ENCODE measurements at regions not wholly inside any gene's neighbourhood (a gene's known extent, or its start where the extent isn't known, plus 50 kb on each side); places are given as distances from the start of the nearest gene placed in this dataset.

- no peak overlapping the region; the same call in 1 of the 2 replicates for H4K8ac ChIP-seq (ENCODE audit: extremely low read depth, insufficient read depth, low read length)
- peak overlapping the region; percentile 87 for H2AFZ ChIP-seq (ENCODE audit: low read length)
- H3K4me2 ChIP-seq (ENCODE audit: insufficient read depth in 1 of 2, low read depth in 2 of 2, low read length in 2 of 2): no peak overlapping the region
- H2AK5ac ChIP-seq (ENCODE audit: low read depth, low read length): no peak overlapping the region
- H4K5ac ChIP-seq (ENCODE audit: insufficient read length, low read depth, low read length): no peak overlapping the region
- DNase-seq (ENCODE audit: low read depth in 1 of 2, low spot score in 2 of 2) (no peak), FAIRE-seq (no peak)
- H3K56ac ChIP-seq (replicated peaks; ENCODE audit: insufficient read length, low read depth, low read length): no peak overlapping the region
- ChIA-PET POLR2A (ENCODE audit: partially characterized antibody) (no interaction called here), CTCF (ENCODE audit: partially characterized antibody) (interaction anchor here (1.1 kb wide), 1 partner anchor 8 kb away, joined by 3 read pairs; no protein-coding TSS in a partner anchor)
- no peak overlapping the region for H3K27ac ChIP-seq (ENCODE audit: low read depth, low read length)
- H2BK5ac ChIP-seq (ENCODE audit: low read depth, low read length): peak overlapping the region; percentile 47; the same call in 1 of the 2 replicates
- H4K91ac ChIP-seq (replicated peaks; ENCODE audit: insufficient read length, low read length): no peak overlapping the region
- H3K4ac ChIP-seq (replicated peaks; ENCODE audit: insufficient read length, low read depth, low read length): no peak overlapping the region
- H3K4me1 ChIP-seq (replicated peaks in 1 of 4; ENCODE audit: control insufficient read depth in 3 of 4, insufficient read depth in 4 of 4, low read length in 3 of 4): peaks cover 0 to 5% (median 0%) of the 10 kb centered on the region in 4 experiments; a peak in 1 of 7 replicates
- no peak overlapping the region for H2BK20ac ChIP-seq (ENCODE audit: low read length)
- no peaks in the 10 kb centered on the region for H4K20me1 ChIP-seq (replicated peaks in 1 of 2; ENCODE audit: control insufficient read depth in 1 of 2, insufficient read depth in 2 of 2, low read length in 2 of 2)
- H3K27me3 ChIP-seq (replicated peaks in 1 of 4; ENCODE audit: control insufficient read depth in 3 of 4, extremely low read depth in 1 of 4, insufficient read depth in 3 of 4, low read length in 3 of 4): no peaks in the 10 kb centered on the region
- no peak overlapping the region for H3K14ac ChIP-seq (ENCODE audit: insufficient read length)
- no peak overlapping the region for H2BK120ac ChIP-seq (replicated peaks; ENCODE audit: low read depth, low read length)
- H3K9ac ChIP-seq (replicated peaks in 1 of 4; ENCODE audit: extremely low read depth in 1 of 4, low read depth in 3 of 4, low read length in 3 of 4): no peak overlapping the region
- H3K79me2 ChIP-seq (ENCODE audit: control insufficient read depth in 1 of 2, insufficient read depth in 2 of 2, low read length in 2 of 2): no peaks in the 10 kb centered on the region
- WGBS, 2 experiments (ENCODE audit: extremely low coverage in 1 of 2, insufficient coverage in 1 of 2, insufficient read length in 1 of 2, insufficient replicate concordance in 2 of 2, low coverage in 1 of 2, low lambda C conversion rate in 2 of 2, missing lambda C conversion rate in 1 of 2): 97% methylated on average over 3 of the region's 3 CpGs; no CpG with 5 or more reads in 1 of the 2 experiments
- H3K36me3 ChIP-seq (ENCODE audit: control insufficient read depth in 2 of 4, insufficient read depth in 4 of 4, low read length in 3 of 4): no peaks in the 10 kb centered on the region
- no peaks in the 10 kb centered on the region for H3K79me1 ChIP-seq (ENCODE audit: low read depth, low read length)
- peak overlapping the region; percentile 16; the same call in 1 of the 2 replicates for H3K18ac ChIP-seq (ENCODE audit: extremely low read depth, low read length)
- no peak overlapping the region for H3K4me3 ChIP-seq (ENCODE audit: extremely low read depth in 1 of 4, insufficient read depth in 2 of 4, low read depth in 3 of 4, low read length in 4 of 4)
- no peak overlapping the region for H3K23ac ChIP-seq (ENCODE audit: insufficient read length)
- H3K23me2 ChIP-seq (ENCODE audit: low read depth, low read length): no peaks in the 10 kb centered on the region
- H2BK12ac ChIP-seq (ENCODE audit: low read depth, low read length): 0 out of 2 replicates have a peak overlapping the region, but pooled peaks have one; percentile 17
- no peaks in the 10 kb centered on the region for H3K9me3 ChIP-seq (ENCODE audit: insufficient read depth in 2 of 2, low read depth in 1 of 2, low read length in 1 of 2)
- H2BK15ac ChIP-seq (ENCODE audit: low read length): no peak overlapping the region
- TF ChIP-seq JUND (IDR thresholded peaks at IDR 0.05; ENCODE audit: low read length): no peak
- no peak for TF ChIP-seq KDM4A (IDR thresholded peaks at IDR 0.05; ENCODE audit: low read depth, low read length, severe bottlenecking)
- no peak for TF ChIP-seq KDM1A (IDR thresholded peaks at IDR 0.05; ENCODE audit: borderline replicate concordance, low read length)
- TF ChIP-seq JUN (IDR thresholded peaks at IDR 0.05; ENCODE audit: low read depth, low read length): no peak
- TF ChIP-seq EGR1 (IDR thresholded peaks at IDR 0.05; ENCODE audit: borderline replicate concordance, low read depth, low read length): no peak
- no peak for TF ChIP-seq TCF12 (IDR thresholded peaks at IDR 0.05; ENCODE audit: low read depth, low read length)
- TF ChIP-seq ZNF274 (IDR thresholded peaks at IDR 0.05; ENCODE audit: borderline replicate concordance, extremely low read depth, low read length): no peak
- TF ChIP-seq RFX5 (IDR thresholded peaks at IDR 0.05; ENCODE audit: borderline replicate concordance, low read depth, low read length): no peak
- TF ChIP-seq CREB1 (IDR thresholded peaks at IDR 0.05): no peak
- TF ChIP-seq ATF3 (IDR thresholded peaks at IDR 0.05; ENCODE audit: insufficient read depth, low read depth, low read length): no peak
- no peak for TF ChIP-seq TEAD4 (IDR thresholded peaks at IDR 0.05; ENCODE audit: low read depth, low read length)
- TF ChIP-seq ASH2L (IDR thresholded peaks at IDR 0.05; ENCODE audit: low read length): no peak
- no peak for TF ChIP-seq RBBP5 (IDR thresholded peaks at IDR 0.05; ENCODE audit: borderline replicate concordance, low read depth, low read length)
- TF ChIP-seq MAX (IDR thresholded peaks at IDR 0.05): no peak
- no peak for TF ChIP-seq CHD1 (IDR thresholded peaks at IDR 0.05; ENCODE audit: low read depth, low read length)
Measured at GRCh38 chr9:32128546-32128945, 255.9 kb upstream of the ACO1 start.
